ENCODE measurements at regions not wholly inside any gene's neighbourhood (a gene's known extent, or its start where the extent isn't known, plus 50 kb on each side); places are given as distances from the start of the nearest gene placed in this dataset.
"Not testable (repeated sequence)": the region's sequence is repeated elsewhere in the genome, so short reads cannot be mapped to it uniquely, and the experiment has no call there.

DNA sequence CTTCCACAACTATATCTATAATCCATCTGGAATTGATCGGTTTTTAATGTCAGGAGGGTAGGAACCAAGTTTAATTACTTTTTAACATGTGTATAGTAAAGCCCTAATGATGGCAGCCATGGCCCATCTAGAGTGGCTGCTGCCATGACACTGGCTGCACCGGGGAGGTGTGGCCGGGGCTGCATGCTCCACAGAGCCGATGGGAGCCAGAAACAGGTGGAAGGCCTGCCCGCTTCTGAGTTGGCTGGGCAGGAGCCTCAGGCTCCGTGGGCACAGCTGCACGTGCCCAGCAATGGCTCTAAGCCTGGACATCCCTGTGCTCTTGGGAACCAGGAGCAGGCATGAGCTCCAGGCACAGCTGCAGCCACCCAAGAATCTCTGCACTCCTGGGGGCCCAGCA, 73.0 kb downstream of the GBP6 start:
- ATAC-seq (no peak), FAIRE-seq (no peak), DNase-seq (ENCODE audit: low read depth in 1 of 2, low spot score in 1 of 2) (no peak)
- no peaks in the 10 kb centered on the region for H3K4me1 ChIP-seq
- H3K4me2 ChIP-seq, result no peak overlapping the region
- no peaks in the 10 kb centered on the region for H3K9me3 ChIP-seq
- no peak for TF ChIP-seq EHF (CRISPR knock-in tag; IDR thresholded peaks at IDR 0.05)
- TF ChIP-seq HOXB5 (CRISPR knock-in tag; IDR thresholded peaks at IDR 0.05), result no peak
- TF ChIP-seq RCOR1 (IDR thresholded peaks at IDR 0.05; ENCODE audit: low read depth, low read length), result no peak
- no peak for TF ChIP-seq JUNB (IDR thresholded peaks at IDR 0.05)
- TF ChIP-seq, protein P1, sequence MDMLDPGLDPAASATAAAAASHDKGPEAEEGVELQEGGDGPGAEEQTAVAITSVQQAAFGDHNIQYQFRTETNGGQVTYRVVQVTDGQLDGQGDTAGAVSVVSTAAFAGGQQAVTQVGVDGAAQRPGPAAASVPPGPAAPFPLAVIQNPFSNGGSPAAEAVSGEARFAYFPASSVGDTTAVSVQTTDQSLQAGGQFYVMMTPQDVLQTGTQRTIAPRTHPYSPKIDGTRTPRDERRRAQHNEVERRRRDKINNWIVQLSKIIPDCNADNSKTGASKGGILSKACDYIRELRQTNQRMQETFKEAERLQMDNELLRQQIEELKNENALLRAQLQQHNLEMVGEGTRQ (IDR thresholded peaks at IDR 0.05), result no peak
- no peak for TF ChIP-seq EHMT2 (IDR thresholded peaks at IDR 0.05; ENCODE audit: low read depth)
- TF ChIP-seq RARB (CRISPR knock-in tag; IDR thresholded peaks at IDR 0.05), result no peak
- no peak for TF ChIP-seq KDM5A (IDR thresholded peaks at IDR 0.05)
- TF ChIP-seq JUN (IDR thresholded peaks at IDR 0.05), result no peak
- WGBS (ENCODE audit: missing lambda C conversion rate), result 4% methylated on average over 5 of the region's 7 CpGs
- ChIA-PET POLR2A (no interaction called here), CTCF (no interaction called here)
- no peak overlapping the region for H3K4me3 ChIP-seq
- no peak overlapping the region for H3K27ac ChIP-seq

DNA sequence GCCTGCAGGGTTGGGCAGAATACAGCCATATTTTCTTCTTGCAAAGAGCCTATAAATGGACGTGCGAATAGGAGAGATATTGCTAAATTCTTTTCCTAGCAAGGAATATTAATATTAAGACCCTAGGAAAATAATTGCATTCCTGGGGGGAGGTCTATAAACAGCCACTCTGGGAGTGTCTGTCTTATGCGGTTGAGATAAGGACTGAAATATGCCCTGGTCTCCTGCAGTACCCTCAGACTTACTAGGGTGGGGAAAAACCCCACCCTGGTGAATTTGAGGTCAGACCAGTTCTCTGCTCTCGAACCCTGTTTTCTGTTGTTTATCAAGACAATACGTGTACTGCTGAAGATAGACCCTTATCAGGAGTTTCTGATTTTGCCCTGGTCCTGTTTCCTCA, 74.4 kb downstream of the GBP6 start:
- H3K4me2 ChIP-seq; ATAC-seq; POLR2A ChIA-PET; H3K9me3 ChIP-seq; H3K4me3 ChIP-seq; DNase-seq (ENCODE audit: low read depth in 1 of 2, low spot score in 1 of 2); H3K27ac ChIP-seq; FAIRE-seq; CTCF ChIA-PET; H3K4me1 ChIP-seq: not testable (repeated sequence)
- WGBS (ENCODE audit: missing lambda C conversion rate), result 9% methylated on average over 5 of the region's 5 CpGs

DNA sequence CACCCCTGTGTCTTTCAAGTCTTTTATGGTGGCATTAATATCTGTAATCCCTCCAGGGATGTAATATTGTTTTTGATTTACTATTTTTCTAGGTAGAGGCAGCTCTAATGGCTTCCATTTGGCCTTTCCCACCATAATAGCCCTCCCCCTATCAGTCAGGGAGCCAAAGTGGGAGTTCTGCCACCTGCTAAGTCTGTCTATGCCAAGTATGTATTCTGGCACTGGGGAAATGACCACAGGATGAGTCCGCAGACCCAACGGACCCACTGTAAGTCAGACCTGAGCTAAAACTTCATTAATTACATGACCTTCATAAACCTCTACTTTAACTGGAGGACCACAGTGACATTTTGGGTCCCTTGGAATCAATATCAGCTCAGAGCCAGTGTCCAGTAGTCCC, 77.1 kb downstream of the GBP6 start:
- Histone ChIP-seq H3K4me2 (no peak overlapping the region), H3K4me1 (no peaks in the 10 kb centered on the region), H3K27ac (no peak overlapping the region), H3K9me3 (no peaks in the 10 kb centered on the region), H3K4me3 (no peak overlapping the region)
- ChIA-PET CTCF (no interaction called here), POLR2A (no interaction called here)
- WGBS (ENCODE audit: missing lambda C conversion rate), result 52% methylated on average over 2 of the region's 2 CpGs
- FAIRE-seq (no peak), ATAC-seq (no peak), DNase-seq (ENCODE audit: low read depth in 1 of 2, low spot score in 1 of 2) (no peak)
- no peak for TF ChIP-seq PHF8 (IDR thresholded peaks at IDR 0.05; ENCODE audit: borderline replicate concordance, low read depth)
- TF ChIP-seq EHF (CRISPR knock-in tag; IDR thresholded peaks at IDR 0.05), result no peak
- no peak for TF ChIP-seq HDAC2 (IDR thresholded peaks at IDR 0.05)
- TF ChIP-seq SMC3 (IDR thresholded peaks at IDR 0.05), result no peak
- TF ChIP-seq, protein P2, sequence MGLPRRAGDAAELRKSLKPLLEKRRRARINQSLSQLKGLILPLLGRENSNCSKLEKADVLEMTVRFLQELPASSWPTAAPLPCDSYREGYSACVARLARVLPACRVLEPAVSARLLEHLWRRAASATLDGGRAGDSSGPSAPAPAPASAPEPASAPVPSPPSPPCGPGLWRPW (IDR thresholded peaks at IDR 0.05), result no peak
- no peak for TF ChIP-seq RARB (CRISPR knock-in tag; IDR thresholded peaks at IDR 0.05)
- TF ChIP-seq HEYL (CRISPR knock-in tag; IDR thresholded peaks at IDR 0.05), result no peak
- TF ChIP-seq, protein P1 (IDR thresholded peaks at IDR 0.05), result no peak
- no peak for TF ChIP-seq ESRRA (IDR thresholded peaks at IDR 0.05; ENCODE audit: borderline replicate concordance, low read length)

DNA sequence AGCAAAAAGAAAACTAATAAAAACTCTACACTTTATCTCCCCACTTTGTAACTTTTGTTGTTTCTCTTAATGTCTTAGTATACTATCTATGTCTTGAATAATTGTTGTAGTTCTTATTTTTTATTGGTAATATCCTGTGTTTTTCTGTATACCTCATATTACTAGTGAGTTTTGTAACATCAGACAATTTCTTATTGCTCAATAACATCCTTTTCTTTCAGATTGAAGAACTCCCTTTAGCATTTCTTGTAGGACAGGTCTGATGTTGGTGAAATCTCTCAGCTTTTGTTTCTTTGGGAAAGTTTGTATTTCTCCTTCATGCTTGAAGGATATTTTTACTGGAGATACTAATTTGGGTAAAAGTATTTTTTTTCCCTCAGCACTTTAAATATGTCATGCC, 79.8 kb upstream of the LRRC8B start:
- POLR2A ChIA-PET, result no interaction called here
- TF ChIP-seq, protein P3, sequence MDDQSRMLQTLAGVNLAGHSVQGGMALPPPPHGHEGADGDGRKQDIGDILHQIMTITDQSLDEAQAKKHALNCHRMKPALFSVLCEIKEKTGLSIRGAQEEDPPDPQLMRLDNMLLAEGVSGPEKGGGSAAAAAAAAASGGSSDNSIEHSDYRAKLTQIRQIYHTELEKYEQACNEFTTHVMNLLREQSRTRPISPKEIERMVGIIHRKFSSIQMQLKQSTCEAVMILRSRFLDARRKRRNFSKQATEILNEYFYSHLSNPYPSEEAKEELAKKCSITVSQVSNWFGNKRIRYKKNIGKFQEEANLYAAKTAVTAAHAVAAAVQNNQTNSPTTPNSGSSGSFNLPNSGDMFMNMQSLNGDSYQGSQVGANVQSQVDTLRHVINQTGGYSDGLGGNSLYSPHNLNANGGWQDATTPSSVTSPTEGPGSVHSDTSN (IDR thresholded peaks at IDR 0.05), result no peak
- TF ChIP-seq CHD4 (IDR thresholded peaks at IDR 0.05; ENCODE audit: borderline replicate concordance), result no peak
- no peak for TF ChIP-seq CHD2 (IDR thresholded peaks at IDR 0.05; ENCODE audit: low read length, partially characterized antibody)
- Histone ChIP-seq H3K4me1 (no peaks in the 10 kb centered on the region), H3K9me3 (no peaks in the 10 kb centered on the region), H3K4me3 (no peak overlapping the region), H3K27ac (no peak overlapping the region), H3K4me2 (no peak overlapping the region)
- no peak for DNase-seq (ENCODE audit: low read depth in 1 of 2, low spot score in 1 of 2)
- no peak for ATAC-seq
- CTCF ChIA-PET, result interaction anchor here (0.6 to 1.7 kb wide), 2 partner anchors 9 to 21 kb away, joined by 3 to 8 read pairs; no protein-coding TSS in a partner anchor
- FAIRE-seq, result no peak
